Panc1 (cell line): ENCODE measurements at regions not wholly inside any gene's neighbourhood (a gene's known extent, or its start where the extent isn't known, plus 50 kb on each side); places are given as distances from the start of the nearest gene placed in this dataset.

Source experiments
- ATAC-seq: fragments of 200-7000 bp; cut with Tn5 transposase; 2 replicates; pipeline ENCODE4 v1.9.1; 2020; ENCODE audit warnings: mild to moderate bottlenecking, moderate library complexity
- BruUV-seq: library from RNA; stranded (reverse); fragments of 400-500 nt; replicated peaks from 2 replicates; lab custom pipeline; 2021; lab: Mats Ljungman, UMichigan
- CTCF ChIA-PET: fragments of 300-600 bp; sonication (Branson Sonifier 250); formaldehyde crosslinking; loops from one replicate; lab custom pipeline; 2022; ENCODE audit warnings: antibody characterized with exemption; lab: Charles Lee
- POLR2A ChIA-PET: fragments of 300-600 bp; sonication (Branson Sonifier 250); formaldehyde crosslinking; loops from one replicate; lab custom pipeline; 2022; ENCODE audit warnings: antibody characterized with exemption; lab: Charles Lee
- DNase-seq: peaks from one replicate; pipeline ENCODE4 v3.0.0-alpha.2; 2010; ENCODE audit warnings: low read depth, low spot score
- H3K27ac ChIP-seq: 2 replicates; pipeline ENCODE4 v1.5.1; 2011; ENCODE audit warnings: mild to moderate bottlenecking, low read length, inconsistent platforms
- H3K27me3 ChIP-seq: fragments of 200-500 bp; sonication (Bioruptor generic); 2 replicates; pipeline ENCODE4 v1.6.0; 2014; ENCODE audit warnings: low read length, inconsistent platforms; ENCODE audit not compliant: control insufficient read depth, insufficient read depth
- H3K36me3 ChIP-seq: fragments of 200-500 bp; sonication (Bioruptor generic); 2 replicates; pipeline ENCODE4 v1.5.1; 2014; ENCODE audit warnings: inconsistent platforms, mild to moderate bottlenecking, low read length, moderate library complexity; ENCODE audit not compliant: control insufficient read depth, insufficient read depth
- H3K4me1 ChIP-seq: 2 replicates; pipeline ENCODE4 v1.5.1; 2011; ENCODE audit warnings: inconsistent platforms, mild to moderate bottlenecking, low read length, moderate library complexity; ENCODE audit not compliant: control insufficient read depth, insufficient read depth
- H3K4me3 ChIP-seq, 2 experiments: 2 replicates each; pipeline ENCODE4 v1.5.1; 2011 to 2012; ENCODE audit warnings: low read depth in 2 of 2, low read length in 2 of 2, mild to moderate bottlenecking in 2 of 2, inconsistent platforms in 1 of 2, moderate library complexity in 1 of 2
- H3K9me3 ChIP-seq: fragments of 200-500 bp; sonication (Bioruptor generic); 2 replicates; pipeline ENCODE4 v1.5.1; 2014; ENCODE audit warnings: low read depth, mild to moderate bottlenecking, inconsistent platforms, low read length, moderate library complexity; ENCODE audit not compliant: control insufficient read depth, insufficient read depth
- CTCF ChIP-seq: fragments of 450-650 bp; IDR thresholded peaks from 2 replicates; pipeline ENCODE4 v1.5.1; 2017; ENCODE audit warnings: mild to moderate bottlenecking
- POLR2AphosphoS5 ChIP-seq: IDR thresholded peaks from 2 replicates; pipeline ENCODE4 v1.6.1; 2012; ENCODE audit warnings: mild to moderate bottlenecking, low read depth, low read length, moderate library complexity
- SIN3A ChIP-seq: IDR thresholded peaks from 2 replicates; pipeline ENCODE4 v1.6.1; 2012; ENCODE audit warnings: low read depth, mild to moderate bottlenecking, low read length, moderate library complexity, borderline replicate concordance; ENCODE audit not compliant: insufficient read depth
- TCF7L2 ChIP-seq: IDR thresholded peaks from 2 replicates; pipeline ENCODE4 v1.6.1; 2011; ENCODE audit warnings: mild to moderate bottlenecking, low read depth, low read length, inconsistent platforms
- in situ Hi-C: cut with HindIII; loops from 2 replicates; pipeline ENCODE4 v1.10.0; 2016; ENCODE audit warnings: low sequenced_read_pairs, low pct_unique_long_range_greater_than_20kb
- intact Hi-C: fragments of 100-400 bp; cut with micrococcal nuclease; formaldehyde crosslinking; loops from one replicate; pipeline ENCODE4 v1.10.0; 2022; ENCODE audit not compliant: unreplicated experiment
- TF ChIP-seq, protein P1 (sequence below), 2 experiments: IDR thresholded peaks; 2 replicates each; pipeline ENCODE4 v1.6.1; 2011 to 2012; ENCODE audit warnings: low read depth in 2 of 2, control low read depth in 1 of 2, low read length in 1 of 2, mild to moderate bottlenecking in 1 of 2, moderate library complexity in 1 of 2; ENCODE audit not compliant: insufficient read depth in 1 of 2

GRCh38 chrX:7223271-7223670 is 75.3 kb upstream of the PUDP start:
- ChIA-PET CTCF (no interaction called here), POLR2A (no interaction called here)
- intact Hi-C loops: no loop called here
- Histone ChIP-seq H3K27me3 (no peaks in the 10 kb centered on the region), H3K27ac (no peak overlapping the region), H3K4me1 (no peaks in the 10 kb centered on the region), H3K36me3 (no peaks in the 10 kb centered on the region), H3K4me3 (no peak overlapping the region), H3K9me3 (no peaks in the 10 kb centered on the region)
- DNase-seq (no peak), ATAC-seq (no peak)
- in situ Hi-C loops: no loop called here
- no peak for TF ChIP-seq SIN3A
- no peak for TF ChIP-seq POLR2AphosphoS5
- TF ChIP-seq, protein P1, sequence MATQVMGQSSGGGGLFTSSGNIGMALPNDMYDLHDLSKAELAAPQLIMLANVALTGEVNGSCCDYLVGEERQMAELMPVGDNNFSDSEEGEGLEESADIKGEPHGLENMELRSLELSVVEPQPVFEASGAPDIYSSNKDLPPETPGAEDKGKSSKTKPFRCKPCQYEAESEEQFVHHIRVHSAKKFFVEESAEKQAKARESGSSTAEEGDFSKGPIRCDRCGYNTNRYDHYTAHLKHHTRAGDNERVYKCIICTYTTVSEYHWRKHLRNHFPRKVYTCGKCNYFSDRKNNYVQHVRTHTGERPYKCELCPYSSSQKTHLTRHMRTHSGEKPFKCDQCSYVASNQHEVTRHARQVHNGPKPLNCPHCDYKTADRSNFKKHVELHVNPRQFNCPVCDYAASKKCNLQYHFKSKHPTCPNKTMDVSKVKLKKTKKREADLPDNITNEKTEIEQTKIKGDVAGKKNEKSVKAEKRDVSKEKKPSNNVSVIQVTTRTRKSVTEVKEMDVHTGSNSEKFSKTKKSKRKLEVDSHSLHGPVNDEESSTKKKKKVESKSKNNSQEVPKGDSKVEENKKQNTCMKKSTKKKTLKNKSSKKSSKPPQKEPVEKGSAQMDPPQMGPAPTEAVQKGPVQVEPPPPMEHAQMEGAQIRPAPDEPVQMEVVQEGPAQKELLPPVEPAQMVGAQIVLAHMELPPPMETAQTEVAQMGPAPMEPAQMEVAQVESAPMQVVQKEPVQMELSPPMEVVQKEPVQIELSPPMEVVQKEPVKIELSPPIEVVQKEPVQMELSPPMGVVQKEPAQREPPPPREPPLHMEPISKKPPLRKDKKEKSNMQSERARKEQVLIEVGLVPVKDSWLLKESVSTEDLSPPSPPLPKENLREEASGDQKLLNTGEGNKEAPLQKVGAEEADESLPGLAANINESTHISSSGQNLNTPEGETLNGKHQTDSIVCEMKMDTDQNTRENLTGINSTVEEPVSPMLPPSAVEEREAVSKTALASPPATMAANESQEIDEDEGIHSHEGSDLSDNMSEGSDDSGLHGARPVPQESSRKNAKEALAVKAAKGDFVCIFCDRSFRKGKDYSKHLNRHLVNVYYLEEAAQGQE (IDR thresholded peaks at IDR 0.05; ENCODE audit: insufficient read depth in 1 of 2, low read depth in 2 of 2, low read length in 1 of 2): no peak
- no peak for TF ChIP-seq CTCF
- no peak for TF ChIP-seq TCF7L2
- no TSS peak for BruUV-seq

DNA sequence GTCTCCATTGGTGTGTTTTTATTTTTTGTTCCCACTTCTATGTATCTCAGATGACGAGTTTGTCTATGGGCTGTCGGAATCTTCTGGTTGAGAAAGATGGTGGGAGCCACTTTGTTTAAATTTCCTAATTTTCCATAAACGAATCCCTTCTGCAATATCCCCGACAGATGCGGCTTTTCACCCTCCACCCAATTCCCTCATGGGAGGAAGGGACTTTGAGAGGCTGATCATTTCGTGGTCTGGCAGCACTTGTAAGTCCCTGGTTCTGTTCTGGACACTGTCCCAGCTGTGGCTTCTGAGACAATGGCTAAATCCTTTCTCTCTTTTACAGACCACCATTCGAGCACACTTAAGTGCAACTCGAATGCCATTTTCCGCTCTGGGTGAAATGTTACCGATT is 72.2 kb upstream of the PUDP start:
- Histone ChIP-seq H3K4me1 (no peaks in the 10 kb centered on the region), H3K27ac (no peak overlapping the region), H3K27me3 (no peaks in the 10 kb centered on the region), H3K4me3 (no peak overlapping the region), H3K36me3 (no peaks in the 10 kb centered on the region), H3K9me3 (no peaks in the 10 kb centered on the region)
- ATAC-seq (no peak), DNase-seq (no peak)
- in situ Hi-C loops (no loop called here), intact Hi-C loops (no loop called here)
- ChIA-PET POLR2A (interaction anchor here (0.7 kb wide), 1 partner anchor 1207 kb away, joined by 9 read pairs; no protein-coding TSS in a partner anchor), CTCF (no interaction called here)
- BruUV-seq: no TSS peak
- TF ChIP-seq CTCF: no peak
- no peak for TF ChIP-seq POLR2AphosphoS5
- TF ChIP-seq, protein P1 (IDR thresholded peaks at IDR 0.05; ENCODE audit: insufficient read depth in 1 of 2, low read depth in 2 of 2, low read length in 1 of 2): no peak
- no peak for TF ChIP-seq SIN3A
